ENCODE measurements at regions not wholly inside any gene's neighbourhood (a gene's known extent, or its start where the extent isn't known, plus 50 kb on each side); places are given as distances from the start of the nearest gene placed in this dataset.

- no peak for TF ChIP-seq ZNF384 (IDR thresholded peaks at IDR 0.05; ENCODE audit: borderline replicate concordance, low read depth, low read length)
Measured at GRCh38 chr11:19499999-19500398, 212.6 kb upstream of the NAV2 start (continued).

- RAD21 ChIA-PET (ENCODE audit: unreplicated experiment): no interaction called here
- H3K4me3 ChIP-seq: no peak overlapping the region
- ATAC-seq (no peak), DNase-seq (ENCODE audit: low read depth, low spot score) (no peak), FAIRE-seq (no peak)
- H2AFZ ChIP-seq (ENCODE audit: control insufficient read depth, low read depth, low read length): no peak overlapping the region
- 6% methylated on average over 4 of the region's 4 CpGs for WGBS (ENCODE audit: insufficient coverage, insufficient replicate concordance, low lambda C conversion rate, missing lambda C conversion rate)
- no peak overlapping the region for H3K9ac ChIP-seq (ENCODE audit: control insufficient read depth, insufficient read depth, low read length)
- CTCF ChIA-PET: interaction anchor here (0.6 kb wide), 1 partner anchor 73 kb away, joined by 3 read pairs; no protein-coding TSS in a partner anchor
- POLR2A ChIA-PET: no interaction called here
- no peak overlapping the region for H3K4me2 ChIP-seq (ENCODE audit: control insufficient read depth, insufficient read depth)
- in situ Hi-C loops (cut with MboI): no loop called here
- no peaks in the 10 kb centered on the region for H3K4me1 ChIP-seq (ENCODE audit: control insufficient read depth, insufficient read depth, low read length)
- intact Hi-C loops (cut with micrococcal nuclease; ENCODE audit: unreplicated experiment): no loop called here
- H3K9me3 ChIP-seq (replicated peaks; ENCODE audit: control insufficient read depth, insufficient read depth, low read length): peaks cover 2% of the 10 kb centered on the region; the same call in 2 of the 3 replicates
- BruUV-seq (replicated peaks): no TSS peak
- H3K36me3 ChIP-seq (ENCODE audit: control insufficient read depth in 2 of 2, insufficient read depth in 2 of 2, low read length in 1 of 2): no peaks in the 10 kb centered on the region
- H3K27me3 ChIP-seq (replicated peaks in 1 of 2; ENCODE audit: control insufficient read depth in 2 of 2, insufficient read depth in 2 of 2, low read length in 1 of 2): no peaks in the 10 kb centered on the region
- H4K20me1 ChIP-seq (ENCODE audit: control insufficient read depth, insufficient read depth): no peaks in the 10 kb centered on the region
- SMC1A ChIA-PET (ENCODE audit: uncharacterized antibody, unreplicated experiment): interaction anchor here (0.6 kb wide), 1 partner anchor 91 kb away, joined by 3 read pairs; no protein-coding TSS in a partner anchor
- no peaks in the 10 kb centered on the region for H3K79me2 ChIP-seq (ENCODE audit: control insufficient read depth, insufficient read depth, low read length)
- H3K27ac ChIP-seq (ENCODE audit: control insufficient read depth, insufficient read depth): no peak overlapping the region
- no peak for TF ChIP-seq E2F4 (IDR thresholded peaks at IDR 0.05; ENCODE audit: low read depth, low read length)
- no peak for TF ChIP-seq EP300 (IDR thresholded peaks at IDR 0.05; ENCODE audit: borderline replicate concordance in 1 of 2, control insufficient read depth in 1 of 2, low read depth in 2 of 2, low read length in 2 of 2)
- no peak for TF ChIP-seq PRDM15 (CRISPR knock-in tag; IDR thresholded peaks at IDR 0.05)
- no peak for TF ChIP-seq SUPT20H (IDR thresholded peaks at IDR 0.05; ENCODE audit: borderline replicate concordance, control insufficient read depth, low read depth, low read length)
- TF ChIP-seq FOS (IDR thresholded peaks at IDR 0.05; ENCODE audit: borderline replicate concordance, extremely low read depth, insufficient read length): no peak
- TF ChIP-seq ZBTB4 (CRISPR knock-in tag; IDR thresholded peaks at IDR 0.05): no peak
- no peak for TF ChIP-seq ELK1 (IDR thresholded peaks at IDR 0.05; ENCODE audit: low read depth, low read length)
- no peak for TF ChIP-seq STAT1 (conservative IDR thresholded peaks at IDR 0.05)
Measured at GRCh38 chr11:19499026-19499669, 213.5 kb upstream of the NAV2 start.

Measured in GM12878 (cell line).